IMR-90 (cell line): ENCODE measurements at regions not wholly inside any gene's neighbourhood (a gene's known extent, or its start where the extent isn't known, plus 50 kb on each side); places are given as distances from the start of the nearest gene placed in this dataset.

ENCODE experiments used
- ATAC-seq: fragments of 200-7000 bp; cut with Tn5 transposase; 2 replicates; pipeline ENCODE4 v1.9.1; 2020; ENCODE audit warnings: low read depth, mild to moderate bottlenecking, moderate library complexity
- BruUV-seq: library from RNA; stranded (reverse); fragments of 400-500 nt; replicated peaks from 2 replicates; lab custom pipeline; 2021; lab: Mats Ljungman, UMichigan
- CTCF ChIA-PET: fragments of 300-600 bp; formaldehyde crosslinking; extraction: SDS; loops from one replicate; lab custom pipeline; 2021; ENCODE audit warnings: antibody characterized with exemption; lab: Yijun Ruan, JAX
- POLR2A ChIA-PET: fragments of 300-600 bp; sonication (Branson Sonifier 250); formaldehyde crosslinking; loops from one replicate; lab custom pipeline; 2022; ENCODE audit warnings: antibody characterized with exemption; ENCODE audit not compliant: unreplicated experiment; lab: Charles Lee
- DNase-seq: peaks from one replicate; pipeline ENCODE4 v3.0.0; 2013
- H2AFZ ChIP-seq: replicated peaks from 2 replicates; pipeline ENCODE3; 2013; ENCODE audit warnings: low read length, mild to moderate bottlenecking; ENCODE audit not compliant: poor library complexity
- H2AK5ac ChIP-seq: 2 replicates; pipeline ENCODE4 v1.6.1; 2013; ENCODE audit warnings: low read depth, low read length, inconsistent platforms
- H2AK9ac ChIP-seq: replicated peaks from 2 replicates; pipeline ENCODE3; 2013; ENCODE audit warnings: mild to moderate bottlenecking, low read depth, low read length, moderate library complexity; ENCODE audit not compliant: poor library complexity
- H2BK120ac ChIP-seq: 2 replicates; pipeline ENCODE4 v1.6.1; 2013; ENCODE audit warnings: low read depth, low read length, inconsistent platforms
- H2BK15ac ChIP-seq: 3 replicates; pipeline ENCODE4 v1.6.1; 2013; ENCODE audit warnings: low read depth, low read length, inconsistent platforms
- H2BK20ac ChIP-seq: 2 replicates; pipeline ENCODE4 v1.6.1; 2013; ENCODE audit warnings: low read depth, mild to moderate bottlenecking, inconsistent platforms, low read length, moderate library complexity
- H2BK5ac ChIP-seq: 2 replicates; pipeline ENCODE4 v1.6.1; 2013; ENCODE audit warnings: mild to moderate bottlenecking, low read depth, low read length, inconsistent platforms; ENCODE audit not compliant: poor library complexity, severe bottlenecking
- H3K14ac ChIP-seq: replicated peaks from 2 replicates; pipeline ENCODE4 v1.6.1; 2013; ENCODE audit warnings: low read depth, low read length, inconsistent platforms
- H3K18ac ChIP-seq: 2 replicates; pipeline ENCODE4 v1.6.1; 2013; ENCODE audit warnings: low read depth, low read length, control low read depth
- H3K23ac ChIP-seq: 2 replicates; pipeline ENCODE4 v1.6.1; 2013; ENCODE audit warnings: low read depth, low read length, inconsistent platforms
- H3K27ac ChIP-seq: 2 replicates; pipeline ENCODE4 v1.5.1; 2013; ENCODE audit warnings: mild to moderate bottlenecking, control low read depth, low read length; ENCODE audit not compliant: insufficient read depth
- H3K27me3 ChIP-seq: 2 replicates; pipeline ENCODE4 v1.6.1; 2013; ENCODE audit warnings: low read length; ENCODE audit not compliant: control insufficient read depth, insufficient read depth
- H3K36me3 ChIP-seq: 2 replicates; pipeline ENCODE4 v1.6.1; 2013; ENCODE audit warnings: low read length, mixed read lengths; ENCODE audit not compliant: control insufficient read depth, insufficient read depth
- H3K4ac ChIP-seq: 2 replicates; pipeline ENCODE4 v1.6.1; 2013; ENCODE audit warnings: low read depth, low read length, inconsistent platforms
- H3K4me1 ChIP-seq: 2 replicates; pipeline ENCODE4 v1.6.1; 2013; ENCODE audit warnings: low read length, mixed read lengths; ENCODE audit not compliant: control insufficient read depth, insufficient read depth
- H3K4me2 ChIP-seq: 2 replicates; pipeline ENCODE4 v1.6.1; 2013; ENCODE audit warnings: low read depth, mild to moderate bottlenecking, control low read depth, low read length, moderate library complexity
- H3K4me3 ChIP-seq: 2 replicates; pipeline ENCODE4 v1.5.1; 2013; ENCODE audit warnings: low read depth, mild to moderate bottlenecking, control low read depth, low read length, moderate library complexity; ENCODE audit not compliant: insufficient read depth
- H3K56ac ChIP-seq: 2 replicates; pipeline ENCODE4 v1.6.1; 2013; ENCODE audit warnings: low read length, inconsistent platforms; ENCODE audit not compliant: insufficient read depth; ENCODE audit errors: extremely low read depth
- H3K79me1 ChIP-seq, 2 experiments: 2 replicates each; pipeline ENCODE4 v1.6.1; 2013; ENCODE audit warnings: low read length in 2 of 2, inconsistent platforms in 1 of 2, low read depth in 1 of 2
- H3K9ac ChIP-seq: 2 replicates; pipeline ENCODE4 v1.6.1; 2013; ENCODE audit warnings: low read depth, low read length, control low read depth
- H3K9me1 ChIP-seq: 2 replicates; pipeline ENCODE4 v1.6.1; 2013; ENCODE audit warnings: low read length, inconsistent platforms; ENCODE audit not compliant: insufficient read depth
- H3K9me3 ChIP-seq: 2 replicates; pipeline ENCODE4 v1.6.1; 2013; ENCODE audit warnings: low read length; ENCODE audit not compliant: control insufficient read depth, insufficient read depth
- H4K20me1 ChIP-seq: 2 replicates; pipeline ENCODE4 v1.6.1; 2013; ENCODE audit warnings: low read length, inconsistent platforms; ENCODE audit not compliant: insufficient read depth
- H4K5ac ChIP-seq: 2 replicates; pipeline ENCODE4 v1.6.1; 2013; ENCODE audit warnings: mild to moderate bottlenecking, low read depth, low read length, control low read depth
- H4K8ac ChIP-seq, 2 experiments: 2 replicates each; pipeline ENCODE4 v1.6.1; 2013; ENCODE audit warnings: low read depth in 2 of 2, low read length in 2 of 2, control low read depth in 1 of 2, inconsistent platforms in 1 of 2
- H4K91ac ChIP-seq: 2 replicates; pipeline ENCODE4 v1.6.1; 2013; ENCODE audit warnings: low read depth, low read length, inconsistent platforms; ENCODE audit not compliant: insufficient read depth
- BHLHE40 ChIP-seq: fragments of 150-350 bp; IDR thresholded peaks from 2 replicates; pipeline ENCODE4 v1.6.1; 2016; ENCODE audit warnings: mild to moderate bottlenecking, low read depth, low read length
- CEBPB ChIP-seq: IDR thresholded peaks from 2 replicates; pipeline ENCODE4 v1.6.1; 2012; ENCODE audit warnings: low read depth, low read length, improper control_type of control experiment
- CHD1 ChIP-seq: IDR thresholded peaks from 2 replicates; pipeline ENCODE4 v1.6.1; 2012; ENCODE audit warnings: low read depth, low read length, improper control_type of control experiment
- CTCF ChIP-seq: conservative IDR thresholded peaks from 2 replicates; pipeline ENCODE4 v1.5.1; 2012; ENCODE audit warnings: mild to moderate bottlenecking, low read depth, low read length, improper control_type of control experiment
- ELK1 ChIP-seq: fragments of 150-350 bp; IDR thresholded peaks from 2 replicates; pipeline ENCODE4 v1.6.1; 2016; ENCODE audit warnings: low read depth, mild to moderate bottlenecking, low read length, moderate library complexity, borderline replicate concordance
- FOS ChIP-seq: fragments of 150-350 bp; IDR thresholded peaks from 2 replicates; pipeline ENCODE4 v1.6.1; 2016; ENCODE audit warnings: low read depth, low read length
- MAFK ChIP-seq: IDR thresholded peaks from 2 replicates; pipeline ENCODE4 v1.6.1; 2012; ENCODE audit warnings: low read depth, low read length, improper control_type of control experiment
- MAZ ChIP-seq: IDR thresholded peaks from 2 replicates; pipeline ENCODE4 v1.6.1; 2012; ENCODE audit warnings: low read depth, mild to moderate bottlenecking, low read length, improper control_type of control experiment, moderate library complexity, borderline replicate concordance
- MXI1 ChIP-seq: IDR thresholded peaks from 2 replicates; pipeline ENCODE4 v1.6.1; 2012; ENCODE audit warnings: low read depth, mild to moderate bottlenecking, low read length, moderate library complexity, borderline replicate concordance
- NFE2L2 ChIP-seq: fragments of 150-350 bp; IDR thresholded peaks from 2 replicates; pipeline ENCODE4 v1.6.1; 2016; ENCODE audit warnings: low read depth, mild to moderate bottlenecking, low read length
- POLR2A ChIP-seq: IDR thresholded peaks from 2 replicates; pipeline ENCODE4 v1.6.1; 2012; ENCODE audit warnings: mild to moderate bottlenecking, low read depth, low read length
- RAD21 ChIP-seq: IDR thresholded peaks from 2 replicates; pipeline ENCODE4 v1.6.1; 2012; ENCODE audit warnings: low read length, improper control_type of control experiment
- RCOR1 ChIP-seq: IDR thresholded peaks from 2 replicates; pipeline ENCODE4 v1.6.1; 2012; ENCODE audit warnings: mild to moderate bottlenecking, low read length, improper control_type of control experiment; ENCODE audit not compliant: insufficient replicate concordance
- RFX5 ChIP-seq: IDR thresholded peaks from 2 replicates; pipeline ENCODE4 v1.8.0; 2012; ENCODE audit warnings: low read depth, mild to moderate bottlenecking, low read length, moderate library complexity
- WGBS, 2 experiments: methylation state at CpG; one replicate each; pipeline versions ENCODE4 v1.1.5 to v1.1.7; 2013; ENCODE audit warnings: missing lambda C conversion rate in 2 of 2; ENCODE audit not compliant: insufficient read length in 1 of 2; ENCODE audit errors: extremely low coverage in 2 of 2; 5-methylcytosine and 5-hydroxymethylcytosine counted together
- dilution Hi-C: fragments of 300-500 bp; cut with HindIII; formaldehyde crosslinking; loops from one replicate; pipeline ENCODE4 v1.14.3; 2018; ENCODE audit warnings: low sequenced_read_pairs; ENCODE audit not compliant: unreplicated experiment
- in situ Hi-C: fragments of 300-500 bp; cut with MboI; formaldehyde crosslinking; loops from 3 replicates; pipeline ENCODE4 v1.14.3; 2019; ENCODE audit warnings: low sequenced_read_pairs, inconsistent platforms, mixed read lengths
- intact Hi-C: fragments of 100-400 bp; cut with micrococcal nuclease; formaldehyde crosslinking; loops from 2 replicates; pipeline ENCODE4 v1.10.0; 2022

- no peak overlapping the region for H3K14ac ChIP-seq
- H3K27ac ChIP-seq: no peak overlapping the region
- no peak overlapping the region for H2AFZ ChIP-seq
These were observed 94.6 kb upstream of the INPP4B start for GRCh38 chr4:142940425-142941330.

More at GRCh38 chr4:142940425-142941330, 94.6 kb upstream of the INPP4B start:
- Histone ChIP-seq H3K4me3 (no peak overlapping the region), H4K8ac (no peak overlapping the region), H2BK20ac (no peak overlapping the region), H3K56ac (no peak overlapping the region), H2AK5ac (no peak overlapping the region), H3K4ac (no peak overlapping the region), H4K20me1 (no peaks in the 10 kb centered on the region), H3K9ac (no peak overlapping the region), H3K9me3 (no peaks in the 10 kb centered on the region; the same call in 1 of the 2 replicates), H3K23ac (no peak overlapping the region), H4K91ac (no peak overlapping the region), H3K4me1 (no peaks in the 10 kb centered on the region), H2BK120ac (no peak overlapping the region), H2AK9ac (no peak overlapping the region), H3K36me3 (no peaks in the 10 kb centered on the region), H3K79me1 (no peaks in the 10 kb centered on the region), H2BK5ac (no peak overlapping the region), H3K9me1 (no peaks in the 10 kb centered on the region; the same call in 1 of the 2 replicates), H2BK15ac (no peak overlapping the region), H3K18ac (no peak overlapping the region), H3K27me3 (no peaks in the 10 kb centered on the region; the same call in 1 of the 2 replicates), H3K4me2 (no peak overlapping the region), H4K5ac (no peak overlapping the region)
- dilution Hi-C loops: no loop called here
- intact Hi-C loops: no loop called here
- WGBS, 2 experiments: no CpG with 5 or more reads among the region's 6 CpGs
- in situ Hi-C loops: no loop called here
- DNase-seq: no peak
- ChIA-PET POLR2A (no interaction called here), CTCF (no interaction called here)
- TF ChIP-seq POLR2A (no peak), CHD1 (no peak), RCOR1 (no peak), CEBPB (no peak), CTCF (no peak), NFE2L2 (no peak), RAD21 (no peak), MXI1 (no peak), ELK1 (no peak), BHLHE40 (no peak), FOS (no peak), RFX5 (no peak), MAZ (no peak), MAFK (no peak)
- BruUV-seq: no TSS peak
- ATAC-seq: no peak
